Gastrocnemius medialis (tissue), 4 donors: ENCODE measurements at regions not wholly inside any gene's neighbourhood (a gene's known extent, or its start where the extent isn't known, plus 50 kb on each side); places are given as distances from the start of the nearest gene placed in this dataset.

Experiments
- ATAC-seq, 2 donors: fragments of 150-250 bp; one replicate each; pipeline ENCODE4 v1.9.1; 2016
- DNase-seq, 2 donors: peaks; one replicate each; pipeline ENCODE4 v3.0.0-alpha.2; 2019
- H3K27ac ChIP-seq, 4 donors: fragments of 200-600 bp; sonication (generic); 1 replicate in 1 of 4; 2 replicates in 3 of 4; pipeline ENCODE4 v1.5.1; 2016 to 2018; ENCODE audit warnings: mild to moderate bottlenecking in 2 of 4, moderate library complexity in 1 of 4
- H3K27me3 ChIP-seq, 3 donors: fragments of 200-600 bp; sonication (generic) in 2 of 3; 1 replicate in 1 of 3; 2 replicates in 2 of 3; pipeline versions ENCODE4 v1.5.1 to v1.6.0; 2016 to 2019; ENCODE audit warnings: mild to moderate bottlenecking in 1 of 3, moderate library complexity in 1 of 3
- H3K36me3 ChIP-seq, 2 donors: fragments of 200-600 bp; sonication (generic) in 1 of 2; one replicate each; pipeline ENCODE4 v1.5.1; 2017 to 2018
- H3K4me1 ChIP-seq, 2 donors: fragments of 200-600 bp; sonication (generic) in 1 of 2; one replicate each; pipeline ENCODE4 v1.5.1; 2016 to 2017; ENCODE audit warnings: mild to moderate bottlenecking in 2 of 2
- H3K4me3 ChIP-seq, 4 donors: fragments of 200-600 bp; sonication (generic) in 3 of 4; 1 replicate in 1 of 4; 2 replicates in 3 of 4; pipeline ENCODE4 v1.5.1; 2016 to 2019; ENCODE audit warnings: mild to moderate bottlenecking in 2 of 4
- H3K9me3 ChIP-seq, 3 donors: fragments of 200-600 bp; sonication (generic) in 2 of 3; 1 replicate in 1 of 3; 2 replicates in 2 of 3; pipeline ENCODE4 v1.5.1; 2016 to 2019
- CTCF ChIP-seq, 5 experiments: fragments of 450-650 bp in 3 of 5; fragments of 200-600 bp in 2 of 5; sonication (generic) in 2 of 5; IDR thresholded peaks in 4 of 5; conservative IDR thresholded peaks in 1 of 5; 1 replicate in 4 of 5; 2 replicates in 1 of 5; pipeline ENCODE4 v1.5.1; 2016 to 2019; ENCODE audit warnings: antibody characterized with exemption in 5 of 5, mild to moderate bottlenecking in 3 of 5, moderate library complexity in 3 of 5
- POLR2A ChIP-seq, 2 donors: fragments of 450-650 bp; IDR thresholded peaks; one replicate each; pipeline ENCODE4 v1.6.1; 2017; ENCODE audit warnings: antibody characterized with exemption in 2 of 2, mild to moderate bottlenecking in 2 of 2, moderate library complexity in 2 of 2
- in situ Hi-C, 4 donors: fragments of 200-750 bp; cut with MboI; loops; one replicate each; pipeline versions ENCODE4 v1.15.0 to v1.8.0; 2017; ENCODE audit warnings: low sequenced_read_pairs in 4 of 4
- intact Hi-C: fragments of 100-400 bp; cut with DNase I; formaldehyde crosslinking; loops from one replicate; pipeline ENCODE4 v1.15.1; 2023; ENCODE audit warnings: low total_unique reads

GRCh38 chr5:120270498-120270897 lies 193.6 kb upstream of the PRR16 start:
- in situ Hi-C loops (no loop called here), intact Hi-C loops (no loop called here)
- ATAC-seq (no peak), DNase-seq (no peak)
- H3K36me3 ChIP-seq, result no peaks in the 10 kb centered on the region
- no peak overlapping the region for H3K4me3 ChIP-seq
- H3K9me3 ChIP-seq, result no peaks in the 10 kb centered on the region
- H3K27me3 ChIP-seq, result no peaks in the 10 kb centered on the region
- no peak for TF ChIP-seq POLR2A (IDR thresholded peaks at IDR 0.05)
- TF ChIP-seq CTCF (IDR thresholded peaks at IDR 0.05 in 4 of 5, conservative IDR thresholded peaks at IDR 0.05 in 1 of 5), result no peak
- no peak overlapping the region for H3K27ac ChIP-seq
- no peaks in the 10 kb centered on the region for H3K4me1 ChIP-seq

- no peaks in the 10 kb centered on the region for H3K9me3 ChIP-seq
- H3K4me3 ChIP-seq, result no peak overlapping the region
- intact Hi-C loops, result no loop called here
- H3K27ac ChIP-seq, result no peak overlapping the region
- H3K36me3 ChIP-seq, result no peaks in the 10 kb centered on the region
- no peaks in the 10 kb centered on the region for H3K27me3 ChIP-seq
- DNase-seq (no peak), ATAC-seq (no peak)
- H3K4me1 ChIP-seq, result no peaks in the 10 kb centered on the region
- in situ Hi-C loops, result no loop called here
- TF ChIP-seq CTCF (IDR thresholded peaks at IDR 0.05 in 4 of 5, conservative IDR thresholded peaks at IDR 0.05 in 1 of 5) (no peak), POLR2A (IDR thresholded peaks at IDR 0.05) (no peak)
These were observed 170.3 kb upstream of the PRR16 start for GRCh38 chr5:120293796-120294195.

- DNase-seq, result no peak
- in situ Hi-C loops, result no loop called here
- no peaks in the 10 kb centered on the region for H3K27me3 ChIP-seq
- no peak for ATAC-seq
- no peak overlapping the region for H3K4me3 ChIP-seq
- intact Hi-C loops, result no loop called here
- no peaks in the 10 kb centered on the region for H3K4me1 ChIP-seq
- no peaks in the 10 kb centered on the region for H3K36me3 ChIP-seq
- H3K9me3 ChIP-seq, result no peaks in the 10 kb centered on the region
- H3K27ac ChIP-seq, result no peak overlapping the region
- TF ChIP-seq POLR2A (IDR thresholded peaks at IDR 0.05) (no peak), CTCF (IDR thresholded peaks at IDR 0.05 in 4 of 5, conservative IDR thresholded peaks at IDR 0.05 in 1 of 5) (no peak)
These were observed 166.5 kb upstream of the PRR16 start for GRCh38 chr5:120297616-120298015.

GRCh38 chr5:120298981-120299380 lies 165.1 kb upstream of the PRR16 start:
- in situ Hi-C loops, result no loop called here
- no peak for ATAC-seq
- Histone ChIP-seq H3K27ac (no peak overlapping the region), H3K9me3 (no peaks in the 10 kb centered on the region), H3K4me3 (no peak overlapping the region), H3K36me3 (no peaks in the 10 kb centered on the region), H3K27me3 (no peaks in the 10 kb centered on the region), H3K4me1 (no peaks in the 10 kb centered on the region)
- TF ChIP-seq POLR2A (IDR thresholded peaks at IDR 0.05) (no peak), CTCF (IDR thresholded peaks at IDR 0.05 in 4 of 5, conservative IDR thresholded peaks at IDR 0.05 in 1 of 5) (no peak)
- no peak for DNase-seq
- intact Hi-C loops, result no loop called here

GRCh38 chr5:120304663-120305062 lies 159.4 kb upstream of the PRR16 start:
- Histone ChIP-seq H3K9me3 (no peaks in the 10 kb centered on the region), H3K36me3 (no peaks in the 10 kb centered on the region), H3K27me3 (no peaks in the 10 kb centered on the region), H3K4me3 (no peak overlapping the region), H3K4me1 (no peaks in the 10 kb centered on the region), H3K27ac (no peak overlapping the region)
- TF ChIP-seq CTCF (IDR thresholded peaks at IDR 0.05 in 4 of 5, conservative IDR thresholded peaks at IDR 0.05 in 1 of 5) (no peak), POLR2A (IDR thresholded peaks at IDR 0.05) (no peak)
- no peak for DNase-seq
- in situ Hi-C loops (no loop called here), intact Hi-C loops (no loop called here)
- no peak for ATAC-seq
